ENCODE measurements at regions not wholly inside any gene's neighbourhood (a gene's known extent, or its start where the extent isn't known, plus 50 kb on each side); places are given as distances from the start of the nearest gene placed in this dataset.

DNA sequence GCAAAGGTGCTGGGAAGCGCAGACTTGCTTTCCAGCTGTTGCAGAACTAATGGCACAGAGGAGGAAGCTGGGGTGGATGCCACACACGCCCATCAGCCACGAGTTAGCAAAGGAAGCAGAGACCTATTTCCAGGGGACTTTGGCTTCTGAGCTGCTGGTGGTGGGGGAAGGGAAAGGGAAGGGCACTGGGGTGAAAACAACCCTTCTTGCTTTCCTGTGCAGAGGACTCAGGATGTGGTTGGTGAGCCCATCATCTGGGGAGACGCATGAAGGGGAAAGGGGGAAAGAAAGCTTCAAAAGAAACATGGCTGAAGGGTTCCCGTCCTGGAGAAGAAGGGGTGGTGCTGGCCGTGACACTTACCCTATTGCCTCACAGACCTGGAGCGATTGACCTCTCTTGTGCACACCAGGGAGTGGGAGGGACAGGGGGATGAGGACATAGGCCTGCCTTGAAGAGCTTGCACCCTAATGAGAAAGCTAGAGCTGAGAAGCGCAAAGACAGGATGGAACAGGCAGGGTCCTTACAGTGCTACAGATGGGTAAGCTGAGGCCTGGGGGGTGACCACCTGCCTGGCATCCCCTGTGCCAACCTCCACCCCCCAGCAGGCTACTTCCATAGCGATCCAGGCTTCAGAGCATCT is 140.8 kb upstream of the RAB4A start:
- H3K27me3 ChIP-seq (ENCODE audit: low read depth, low read length) = peaks cover 42% of the 10 kb centered on the region
- H3K4me1 ChIP-seq (ENCODE audit: low read length) = peaks cover 51% of the 10 kb centered on the region
- no peaks in the 10 kb centered on the region for H4K20me1 ChIP-seq (ENCODE audit: insufficient read depth, low read length)
- H2AFZ ChIP-seq (ENCODE audit: low read depth, low read length) = no peak overlapping the region
- no peak overlapping the region for H3K9ac ChIP-seq (ENCODE audit: low read length)
- H3K4me3 ChIP-seq (ENCODE audit: low read length) = peak overlapping the region; percentile 55; the same call in 1 of the 2 replicates
- no peak for TF ChIP-seq EZH2phosphoT487 (IDR thresholded peaks at IDR 0.05; ENCODE audit: low read depth)
- TF ChIP-seq, protein P1, sequence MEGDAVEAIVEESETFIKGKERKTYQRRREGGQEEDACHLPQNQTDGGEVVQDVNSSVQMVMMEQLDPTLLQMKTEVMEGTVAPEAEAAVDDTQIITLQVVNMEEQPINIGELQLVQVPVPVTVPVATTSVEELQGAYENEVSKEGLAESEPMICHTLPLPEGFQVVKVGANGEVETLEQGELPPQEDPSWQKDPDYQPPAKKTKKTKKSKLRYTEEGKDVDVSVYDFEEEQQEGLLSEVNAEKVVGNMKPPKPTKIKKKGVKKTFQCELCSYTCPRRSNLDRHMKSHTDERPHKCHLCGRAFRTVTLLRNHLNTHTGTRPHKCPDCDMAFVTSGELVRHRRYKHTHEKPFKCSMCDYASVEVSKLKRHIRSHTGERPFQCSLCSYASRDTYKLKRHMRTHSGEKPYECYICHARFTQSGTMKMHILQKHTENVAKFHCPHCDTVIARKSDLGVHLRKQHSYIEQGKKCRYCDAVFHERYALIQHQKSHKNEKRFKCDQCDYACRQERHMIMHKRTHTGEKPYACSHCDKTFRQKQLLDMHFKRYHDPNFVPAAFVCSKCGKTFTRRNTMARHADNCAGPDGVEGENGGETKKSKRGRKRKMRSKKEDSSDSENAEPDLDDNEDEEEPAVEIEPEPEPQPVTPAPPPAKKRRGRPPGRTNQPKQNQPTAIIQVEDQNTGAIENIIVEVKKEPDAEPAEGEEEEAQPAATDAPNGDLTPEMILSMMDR (IDR thresholded peaks at IDR 0.05; ENCODE audit: low read depth, low read length) = no peak
- peak overlapping the region; percentile 63 for H3K4me2 ChIP-seq (ENCODE audit: low read length)
- H3K27ac ChIP-seq (ENCODE audit: low read length) = no peak overlapping the region
- no peaks in the 10 kb centered on the region for H3K36me3 ChIP-seq (replicated peaks; ENCODE audit: low read depth, low read length)
- peaks cover 12% of the 10 kb centered on the region; the same call in 1 of the 2 replicates for H3K9me3 ChIP-seq (ENCODE audit: insufficient read depth, low read length)
- H3K79me2 ChIP-seq (ENCODE audit: low read length) = no peaks in the 10 kb centered on the region

DNA sequence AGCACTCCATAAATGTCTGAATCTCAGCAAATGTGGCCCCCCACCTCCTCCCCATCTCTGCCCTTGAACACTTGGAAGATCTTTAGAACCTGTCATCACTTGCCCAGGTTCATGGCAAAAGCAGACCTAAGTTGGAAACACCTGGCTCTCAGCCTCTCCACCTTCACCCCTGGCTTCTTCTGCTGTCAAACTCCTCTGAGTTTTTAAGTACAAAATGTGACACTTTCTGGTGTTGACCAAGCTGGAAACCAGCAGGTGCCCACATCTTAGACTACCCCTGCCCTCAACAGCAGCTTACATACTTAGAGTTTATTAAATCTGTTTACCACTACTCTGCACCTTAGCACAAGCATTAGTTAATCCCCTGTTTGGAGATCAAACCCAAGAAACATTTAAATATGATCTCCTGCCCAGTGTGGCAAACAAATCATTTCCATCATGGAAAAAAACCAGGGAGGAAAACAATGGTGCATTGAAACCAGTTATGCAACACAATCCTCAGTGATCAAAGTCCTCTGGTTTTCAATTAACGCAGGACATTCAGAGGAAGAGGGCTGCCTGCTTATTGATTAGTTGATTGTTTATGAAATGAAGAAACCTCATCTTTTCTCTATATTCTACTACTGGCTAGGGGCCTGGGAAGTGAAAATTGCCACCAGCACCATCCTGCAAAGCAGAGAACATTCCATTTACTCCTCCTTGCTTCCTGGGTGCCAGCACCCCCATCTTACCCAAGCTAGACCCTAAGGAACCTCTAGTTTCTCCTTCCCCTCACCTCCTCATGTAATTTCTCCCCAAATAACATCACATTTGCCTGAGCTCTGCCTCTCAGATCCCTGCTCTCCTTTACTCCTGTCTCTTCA is 139.4 kb upstream of the RAB4A start:
- no peak overlapping the region for H3K4me2 ChIP-seq (ENCODE audit: low read length)
- no peaks in the 10 kb centered on the region for H3K79me2 ChIP-seq (ENCODE audit: low read length)
- H3K9ac ChIP-seq (ENCODE audit: low read length) = no peak overlapping the region
- H3K36me3 ChIP-seq (replicated peaks; ENCODE audit: low read depth, low read length) = no peaks in the 10 kb centered on the region
- H3K9me3 ChIP-seq (ENCODE audit: insufficient read depth, low read length) = peaks cover 24% of the 10 kb centered on the region
- no peaks in the 10 kb centered on the region for H4K20me1 ChIP-seq (ENCODE audit: insufficient read depth, low read length)
- H3K4me1 ChIP-seq (ENCODE audit: low read length) = peaks cover 50% of the 10 kb centered on the region
- TF ChIP-seq EZH2phosphoT487 (IDR thresholded peaks at IDR 0.05; ENCODE audit: low read depth) = no peak
- TF ChIP-seq, protein P1 (IDR thresholded peaks at IDR 0.05; ENCODE audit: low read depth, low read length) = no peak
- no peak overlapping the region for H3K27ac ChIP-seq (ENCODE audit: low read length)
- no peak overlapping the region for H3K4me3 ChIP-seq (ENCODE audit: low read length)
- peaks cover 35% of the 10 kb centered on the region for H3K27me3 ChIP-seq (ENCODE audit: low read depth, low read length)
- no peak overlapping the region for H2AFZ ChIP-seq (ENCODE audit: low read depth, low read length)

DNA sequence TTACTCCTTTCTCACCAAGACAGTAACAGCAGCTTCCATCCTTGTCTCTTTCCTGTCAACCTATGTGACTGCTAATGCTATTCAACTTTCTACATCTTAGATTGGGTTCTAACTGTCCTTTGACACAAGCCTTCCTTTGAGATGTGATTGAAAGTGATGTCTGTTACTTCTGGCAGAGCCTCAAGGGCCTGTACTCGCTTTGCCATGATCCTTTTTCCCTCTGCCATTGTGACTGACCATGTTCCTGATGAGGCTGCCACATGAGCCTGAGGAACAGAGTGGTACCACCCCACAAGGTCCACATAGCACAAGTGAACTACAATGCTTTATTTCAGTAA is 138.8 kb upstream of the RAB4A start:
- no peak for TF ChIP-seq EZH2phosphoT487 (IDR thresholded peaks at IDR 0.05; ENCODE audit: low read depth)
- TF ChIP-seq, protein P1 (IDR thresholded peaks at IDR 0.05; ENCODE audit: low read depth, low read length) = no peak
- no peak overlapping the region for H3K27ac ChIP-seq (ENCODE audit: low read length)

DNA sequence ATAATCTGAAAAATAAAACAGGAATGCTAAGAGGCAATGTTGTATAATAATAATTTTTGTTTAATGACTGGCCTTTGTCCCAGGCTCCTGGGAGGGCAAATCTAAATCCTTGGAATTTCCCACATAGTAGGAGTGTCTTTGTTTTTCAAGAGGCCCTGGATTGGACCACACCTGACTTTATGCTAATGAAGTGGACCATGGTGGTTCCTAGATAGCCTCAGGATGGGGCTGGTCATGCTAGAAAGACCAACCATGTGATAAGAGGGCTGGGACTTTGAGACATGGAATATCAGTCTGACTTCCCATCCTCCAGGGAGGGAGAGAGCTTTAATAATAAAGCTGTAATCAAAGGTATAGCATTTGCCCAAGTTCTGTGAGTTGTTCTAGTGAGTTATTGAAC is 138.2 kb upstream of the RAB4A start:
- H3K27me3 ChIP-seq (ENCODE audit: low read depth, low read length) = peaks cover 35% of the 10 kb centered on the region
- H3K4me3 ChIP-seq (ENCODE audit: low read length) = no peak overlapping the region
- no peak for TF ChIP-seq EZH2phosphoT487 (IDR thresholded peaks at IDR 0.05; ENCODE audit: low read depth)
- TF ChIP-seq, protein P1 (IDR thresholded peaks at IDR 0.05; ENCODE audit: low read depth, low read length) = no peak
- H3K4me1 ChIP-seq (ENCODE audit: low read length) = peaks cover 45% of the 10 kb centered on the region
- H3K36me3 ChIP-seq (replicated peaks; ENCODE audit: low read depth, low read length) = no peaks in the 10 kb centered on the region
- H3K79me2 ChIP-seq (ENCODE audit: low read length) = no peaks in the 10 kb centered on the region
- H2AFZ ChIP-seq (ENCODE audit: low read depth, low read length) = no peak overlapping the region
- no peak overlapping the region for H3K9ac ChIP-seq (ENCODE audit: low read length)
- H4K20me1 ChIP-seq (ENCODE audit: insufficient read depth, low read length) = no peaks in the 10 kb centered on the region
- H3K4me2 ChIP-seq (ENCODE audit: low read length) = no peak overlapping the region
- no peak overlapping the region for H3K27ac ChIP-seq (ENCODE audit: low read length)
- H3K9me3 ChIP-seq (ENCODE audit: insufficient read depth, low read length) = peaks cover 26% of the 10 kb centered on the region

More for the DNA sequence above, 138.8 kb upstream of the RAB4A start:
- Histone ChIP-seq H3K4me2 (ENCODE audit: low read length) (no peak overlapping the region), H3K4me1 (ENCODE audit: low read length) (peaks cover 47% of the 10 kb centered on the region), H3K9ac (ENCODE audit: low read length) (no peak overlapping the region), H3K4me3 (ENCODE audit: low read length) (no peak overlapping the region), H4K20me1 (ENCODE audit: insufficient read depth, low read length) (no peaks in the 10 kb centered on the region), H3K79me2 (ENCODE audit: low read length) (no peaks in the 10 kb centered on the region), H3K36me3 (replicated peaks; ENCODE audit: low read depth, low read length) (no peaks in the 10 kb centered on the region), H3K27me3 (ENCODE audit: low read depth, low read length) (peaks cover 35% of the 10 kb centered on the region), H2AFZ (ENCODE audit: low read depth, low read length) (no peak overlapping the region), H3K9me3 (ENCODE audit: insufficient read depth, low read length) (peaks cover 26% of the 10 kb centered on the region)

All from OCI-LY3 (cell line).